ENCODE measurements at regions not wholly inside any gene's neighbourhood (a gene's known extent, or its start where the extent isn't known, plus 50 kb on each side); places are given as distances from the start of the nearest gene placed in this dataset.

DNA sequence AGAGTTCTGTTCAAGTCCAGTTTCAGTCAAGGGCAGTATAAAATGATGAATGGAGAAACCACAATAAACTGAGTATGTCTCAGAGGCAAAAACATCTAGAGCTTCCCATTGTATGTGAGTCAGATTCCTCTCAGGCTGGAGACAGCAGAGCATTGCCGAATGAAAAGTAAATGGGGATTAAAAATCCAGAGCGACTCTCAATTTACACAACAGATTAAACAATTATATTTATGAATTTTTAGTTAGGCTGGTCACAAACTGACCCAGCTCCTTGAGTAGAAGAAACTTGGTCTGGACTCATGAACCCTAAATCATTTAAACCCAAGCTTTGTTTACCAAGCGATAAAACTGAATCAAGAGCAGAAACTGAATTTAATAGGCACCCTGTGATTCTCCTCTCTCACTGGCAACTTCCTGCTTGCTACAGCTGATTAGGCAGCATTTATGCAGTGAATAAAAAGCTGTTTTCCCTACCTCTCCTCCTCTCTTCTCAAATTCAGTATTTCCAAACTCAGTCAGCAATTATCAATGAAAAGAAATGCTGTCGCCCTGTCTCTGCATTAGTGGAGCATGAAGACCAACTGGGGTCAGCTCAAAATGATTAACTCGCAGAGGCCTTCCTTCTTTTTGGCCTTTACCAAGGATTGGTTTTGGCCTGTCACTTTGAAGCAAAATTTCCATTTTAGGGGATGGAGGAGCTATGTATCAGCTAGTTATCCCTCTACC is 568.0 kb downstream of the PDHA2 start:
- TF ChIP-seq, protein P1, sequence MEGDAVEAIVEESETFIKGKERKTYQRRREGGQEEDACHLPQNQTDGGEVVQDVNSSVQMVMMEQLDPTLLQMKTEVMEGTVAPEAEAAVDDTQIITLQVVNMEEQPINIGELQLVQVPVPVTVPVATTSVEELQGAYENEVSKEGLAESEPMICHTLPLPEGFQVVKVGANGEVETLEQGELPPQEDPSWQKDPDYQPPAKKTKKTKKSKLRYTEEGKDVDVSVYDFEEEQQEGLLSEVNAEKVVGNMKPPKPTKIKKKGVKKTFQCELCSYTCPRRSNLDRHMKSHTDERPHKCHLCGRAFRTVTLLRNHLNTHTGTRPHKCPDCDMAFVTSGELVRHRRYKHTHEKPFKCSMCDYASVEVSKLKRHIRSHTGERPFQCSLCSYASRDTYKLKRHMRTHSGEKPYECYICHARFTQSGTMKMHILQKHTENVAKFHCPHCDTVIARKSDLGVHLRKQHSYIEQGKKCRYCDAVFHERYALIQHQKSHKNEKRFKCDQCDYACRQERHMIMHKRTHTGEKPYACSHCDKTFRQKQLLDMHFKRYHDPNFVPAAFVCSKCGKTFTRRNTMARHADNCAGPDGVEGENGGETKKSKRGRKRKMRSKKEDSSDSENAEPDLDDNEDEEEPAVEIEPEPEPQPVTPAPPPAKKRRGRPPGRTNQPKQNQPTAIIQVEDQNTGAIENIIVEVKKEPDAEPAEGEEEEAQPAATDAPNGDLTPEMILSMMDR (conservative IDR thresholded peaks at IDR 0.05; ENCODE audit: low read length), result no peak
- TF ChIP-seq EZH2phosphoT487 (IDR thresholded peaks at IDR 0.05; ENCODE audit: borderline replicate concordance, low read depth, low read length), result no peak

Data from OCI-LY7 (cell line).